Right renal cortex interstitium (tissue), 3 donors: ENCODE measurements at regions not wholly inside any gene's neighbourhood (a gene's known extent, or its start where the extent isn't known, plus 50 kb on each side); places are given as distances from the start of the nearest gene placed in this dataset.
A peak's percentile ranks its signal among the peaks of the same experiment; 100 is the strongest.

Experiments used
- DNase-seq, 3 donors: peaks; one replicate each; pipeline ENCODE4 v3.0.0-alpha.2; 2013; ENCODE audit warnings: low read depth in 3 of 3, low spot score in 2 of 3

- no peak for DNase-seq
Measured at GRCh38 chr10:36506261-36506660, 619.1 kb upstream of the ANKRD30A start.

GRCh38 chr10:36504758-36505157 is 620.6 kb upstream of the ANKRD30A start:
- no peak for DNase-seq

GRCh38 chr10:36500266-36500665 is 625.1 kb upstream of the ANKRD30A start:
- no peak for DNase-seq

GRCh38 chr10:36499693-36500092 is 625.7 kb upstream of the ANKRD30A start:
- DNase-seq, result no peak

GRCh38 chr10:36496758-36497157 is 628.6 kb upstream of the ANKRD30A start:
- no peak for DNase-seq

- DNase-seq, result no peak
Measured at GRCh38 chr10:36494371-36494770, 631.0 kb upstream of the ANKRD30A start.

GRCh38 chr10:36493516-36493880 is 631.9 kb upstream of the ANKRD30A start:
- no peak for DNase-seq

- DNase-seq, result no peak
Measured at GRCh38 chr10:36492590-36493515, 632.5 kb upstream of the ANKRD30A start.

GRCh38 chr10:36491926-36492325 is 633.5 kb upstream of the ANKRD30A start:
- no peak for DNase-seq

- peak in 1 of 3 donors; percentile 26 for DNase-seq
Measured at GRCh38 chr10:36489611-36490228, 635.7 kb upstream of the ANKRD30A start.

- no peak for DNase-seq
Measured at GRCh38 chr10:36489181-36489580, 636.2 kb upstream of the ANKRD30A start.

GRCh38 chr10:36488579-36488978 is 636.8 kb upstream of the ANKRD30A start:
- DNase-seq, result no peak

GRCh38 chr10:36479073-36479472 is 646.3 kb upstream of the ANKRD30A start:
- DNase-seq, result no peak

GRCh38 chr10:36476399-36476798 is 649.0 kb upstream of the ANKRD30A start:
- no peak for DNase-seq

GRCh38 chr10:36475746-36476145 is 649.7 kb upstream of the ANKRD30A start:
- DNase-seq, result no peak

GRCh38 chr10:36474456-36474855 is 650.9 kb upstream of the ANKRD30A start:
- no peak for DNase-seq

GRCh38 chr10:36473122-36473521 is 652.3 kb upstream of the ANKRD30A start:
- DNase-seq, result no peak

- DNase-seq, result no peak
Measured at GRCh38 chr10:36469585-36469984, 655.8 kb upstream of the ANKRD30A start.

GRCh38 chr10:36468620-36469019 is 656.8 kb upstream of the ANKRD30A start:
- no peak for DNase-seq

GRCh38 chr10:36465604-36466379 is 659.6 kb upstream of the ANKRD30A start:
- no peak for DNase-seq

GRCh38 chr10:36464291-36464690 is 661.1 kb upstream of the ANKRD30A start:
- no peak for DNase-seq
